ENCODE measurements at regions not wholly inside any gene's neighbourhood (a gene's known extent, or its start where the extent isn't known, plus 50 kb on each side); places are given as distances from the start of the nearest gene placed in this dataset.
"Not testable (repeated sequence)": the region's sequence is repeated elsewhere in the genome, so short reads cannot be mapped to it uniquely, and the experiment has no call there.

DNA sequence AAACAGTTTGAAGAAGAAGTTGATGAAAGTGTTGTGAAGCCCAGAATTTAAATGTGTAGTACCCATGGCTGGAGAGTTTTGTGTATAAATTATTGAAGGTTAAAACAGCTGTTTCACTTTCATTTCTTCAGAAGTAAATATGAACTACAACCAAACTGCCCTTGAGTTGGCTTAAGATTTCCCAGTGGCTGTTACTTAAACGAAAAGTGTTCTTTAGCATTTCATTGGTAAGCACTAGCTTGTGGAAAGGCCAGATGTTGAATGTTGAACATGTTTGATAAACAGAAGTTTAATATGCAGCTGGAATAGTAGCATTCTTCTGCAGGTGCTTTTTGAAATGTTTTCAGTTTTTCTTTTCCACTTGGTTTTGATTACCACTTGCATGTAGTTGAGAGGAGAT, 83.2 kb upstream of the TNRC6B start:
- peak; percentile 44 for DNase-seq (ENCODE audit: low spot score)
- TF ChIP-seq, protein P1, sequence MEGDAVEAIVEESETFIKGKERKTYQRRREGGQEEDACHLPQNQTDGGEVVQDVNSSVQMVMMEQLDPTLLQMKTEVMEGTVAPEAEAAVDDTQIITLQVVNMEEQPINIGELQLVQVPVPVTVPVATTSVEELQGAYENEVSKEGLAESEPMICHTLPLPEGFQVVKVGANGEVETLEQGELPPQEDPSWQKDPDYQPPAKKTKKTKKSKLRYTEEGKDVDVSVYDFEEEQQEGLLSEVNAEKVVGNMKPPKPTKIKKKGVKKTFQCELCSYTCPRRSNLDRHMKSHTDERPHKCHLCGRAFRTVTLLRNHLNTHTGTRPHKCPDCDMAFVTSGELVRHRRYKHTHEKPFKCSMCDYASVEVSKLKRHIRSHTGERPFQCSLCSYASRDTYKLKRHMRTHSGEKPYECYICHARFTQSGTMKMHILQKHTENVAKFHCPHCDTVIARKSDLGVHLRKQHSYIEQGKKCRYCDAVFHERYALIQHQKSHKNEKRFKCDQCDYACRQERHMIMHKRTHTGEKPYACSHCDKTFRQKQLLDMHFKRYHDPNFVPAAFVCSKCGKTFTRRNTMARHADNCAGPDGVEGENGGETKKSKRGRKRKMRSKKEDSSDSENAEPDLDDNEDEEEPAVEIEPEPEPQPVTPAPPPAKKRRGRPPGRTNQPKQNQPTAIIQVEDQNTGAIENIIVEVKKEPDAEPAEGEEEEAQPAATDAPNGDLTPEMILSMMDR (IDR thresholded peaks at IDR 0.05; ENCODE audit: extremely low read depth, missing control alignments): no peak

DNA sequence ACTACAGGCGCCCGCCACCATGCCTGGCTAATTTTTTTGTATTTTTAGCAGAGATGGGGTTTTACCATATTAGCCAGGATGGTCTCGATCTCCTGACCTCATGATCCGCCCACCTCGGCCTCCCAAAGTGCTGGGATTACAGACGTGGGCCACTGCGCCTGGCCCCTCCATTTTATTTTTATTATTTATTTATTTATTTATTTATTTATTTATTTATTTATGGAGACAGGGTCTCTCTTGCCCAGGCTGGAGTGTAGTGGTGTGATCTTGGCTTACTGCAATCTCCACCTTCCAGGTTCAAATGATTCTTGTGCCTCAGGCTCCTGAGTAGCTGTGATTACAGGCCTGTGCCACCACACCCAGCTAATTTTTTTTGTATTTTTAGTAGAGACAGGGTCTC, 77.8 kb upstream of the TNRC6B start:
- DNase-seq (ENCODE audit: low spot score): not testable (repeated sequence)

DNA sequence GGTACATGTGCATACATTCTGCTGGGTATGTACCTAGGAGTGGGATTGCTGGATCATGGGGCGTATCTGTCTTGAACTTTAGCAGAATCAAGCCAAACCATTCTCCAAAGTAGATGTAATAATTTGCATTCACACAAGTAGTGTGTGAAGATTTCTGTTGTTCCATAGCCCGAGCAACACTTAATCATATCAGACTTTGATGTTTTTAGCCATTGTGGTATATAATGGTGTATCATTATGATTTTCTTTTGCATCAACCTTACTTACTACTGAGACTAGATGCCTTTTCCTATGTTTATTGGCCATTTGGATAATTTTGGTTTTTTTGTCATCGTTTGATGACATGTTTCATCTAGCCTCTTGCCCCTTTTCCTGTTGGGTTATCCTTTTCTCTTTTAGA, 72.0 kb upstream of the TNRC6B start:
- no peak for DNase-seq (ENCODE audit: low spot score)
- TF ChIP-seq, protein P1 (IDR thresholded peaks at IDR 0.05; ENCODE audit: extremely low read depth, missing control alignments): no peak

DNA sequence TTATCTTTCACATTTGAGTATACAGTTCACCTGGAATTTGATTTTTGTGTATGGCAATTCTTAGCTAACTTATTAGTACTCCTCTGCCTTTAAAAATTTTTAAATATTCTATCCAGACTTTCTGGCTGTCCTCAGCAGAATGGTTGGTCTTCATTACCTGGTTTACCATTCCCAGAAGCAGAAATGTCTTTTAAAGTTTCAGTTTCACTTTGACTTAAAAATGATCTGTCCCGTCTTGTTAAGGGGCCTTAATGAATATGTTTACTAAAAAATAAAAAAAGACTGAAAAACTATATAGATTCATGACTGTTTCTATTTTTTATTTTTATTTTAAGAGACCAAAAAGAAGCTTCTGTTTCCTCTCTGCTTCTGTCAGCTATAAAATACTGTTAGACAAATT, 70.5 kb upstream of the TNRC6B start:
- TF ChIP-seq, protein P1 (IDR thresholded peaks at IDR 0.05; ENCODE audit: extremely low read depth, missing control alignments): no peak
- peak; percentile 45 for DNase-seq (ENCODE audit: low spot score)

DNA sequence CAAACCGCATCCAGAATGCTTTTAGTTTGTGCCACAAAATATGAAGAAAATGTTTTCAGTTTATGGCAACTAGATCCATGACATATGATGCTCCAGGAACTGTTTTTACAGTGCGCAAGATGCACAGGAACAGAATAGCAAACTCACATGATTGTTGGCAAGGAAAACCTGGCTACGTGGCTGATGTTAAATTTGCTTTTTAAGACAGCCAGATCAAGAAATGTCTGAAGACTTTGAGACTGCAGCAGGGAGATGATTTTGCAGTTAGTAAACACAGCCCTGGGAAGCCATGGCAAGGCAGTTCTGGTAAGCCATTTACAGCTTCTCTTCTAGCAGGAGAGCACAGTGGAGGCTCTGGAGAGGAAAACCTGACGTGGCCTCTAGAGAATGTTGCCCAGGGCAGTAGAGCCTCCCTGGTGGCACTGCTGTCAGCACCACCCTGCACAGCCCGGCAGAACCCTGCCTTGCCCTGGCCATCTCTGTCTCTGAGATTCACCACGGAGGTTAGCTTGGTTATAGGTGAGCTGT, 69.8 kb upstream of the TNRC6B start:
- DNase-seq (ENCODE audit: low spot score): no peak
- TF ChIP-seq, protein P1 (IDR thresholded peaks at IDR 0.05; ENCODE audit: extremely low read depth, missing control alignments): no peak

DNA sequence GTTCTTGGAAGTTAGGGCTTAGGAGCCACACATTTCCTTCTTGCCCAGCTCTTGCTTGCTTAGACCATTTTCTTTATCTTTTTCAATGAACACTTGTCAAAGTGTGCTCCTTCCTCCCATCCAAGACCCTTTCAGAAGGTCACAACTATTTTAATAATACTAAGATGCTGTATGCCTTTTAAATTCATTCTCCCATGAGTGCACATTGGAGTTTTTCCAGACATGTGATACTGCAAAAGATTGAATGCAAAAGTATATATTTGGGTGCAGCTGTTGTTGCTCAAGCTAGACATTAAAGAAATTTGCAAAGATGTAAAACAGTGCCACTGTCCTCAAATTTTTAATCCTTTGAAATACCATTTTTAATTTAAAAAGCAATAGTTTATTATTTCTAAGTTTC, 69.3 kb upstream of the TNRC6B start:
- TF ChIP-seq, protein P1 (IDR thresholded peaks at IDR 0.05; ENCODE audit: extremely low read depth, missing control alignments): no peak
- DNase-seq (ENCODE audit: low spot score): no peak

DNA sequence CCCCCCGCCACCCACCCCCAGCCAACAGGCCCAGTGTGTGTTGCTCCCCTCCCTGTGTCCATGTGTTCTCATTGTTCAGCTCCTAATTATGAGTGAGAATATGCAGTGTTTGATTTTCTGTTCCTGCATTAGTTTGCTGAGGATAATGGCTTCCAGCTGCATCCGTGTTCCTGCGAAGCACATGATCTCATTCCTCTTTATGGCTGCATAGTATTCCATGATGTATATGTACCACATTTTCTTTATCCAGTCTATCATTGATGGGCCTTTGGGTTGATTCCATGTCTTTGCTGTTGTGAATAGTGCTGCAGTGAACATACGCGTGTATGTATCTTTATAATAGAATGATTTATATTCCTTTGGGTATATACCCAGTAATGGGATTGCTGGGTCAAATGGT, 68.8 kb upstream of the TNRC6B start:
- DNase-seq (ENCODE audit: low spot score): not testable (repeated sequence)

DNA sequence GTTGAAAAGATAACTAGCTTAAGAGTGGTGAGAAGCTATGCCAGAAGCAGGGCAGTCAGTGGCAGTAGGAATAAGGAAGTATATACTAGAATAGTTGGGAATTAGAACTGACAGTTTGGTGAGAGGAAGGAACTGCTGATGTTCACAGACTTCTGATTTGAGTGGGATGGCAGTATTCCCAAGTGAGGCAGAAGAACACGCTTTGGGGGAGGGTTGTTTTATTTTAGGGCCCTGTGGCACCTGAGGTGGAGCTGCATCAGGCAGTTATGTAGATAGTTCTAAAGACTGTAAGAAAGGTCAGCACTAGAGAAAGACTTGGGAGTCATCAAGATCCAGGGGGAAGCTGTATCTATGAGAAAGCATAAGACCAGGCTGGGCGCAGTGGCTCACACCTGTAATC, 66.3 kb upstream of the TNRC6B start:
- DNase-seq (ENCODE audit: low spot score): no peak
- TF ChIP-seq, protein P1 (IDR thresholded peaks at IDR 0.05; ENCODE audit: extremely low read depth, missing control alignments): no peak

DNA sequence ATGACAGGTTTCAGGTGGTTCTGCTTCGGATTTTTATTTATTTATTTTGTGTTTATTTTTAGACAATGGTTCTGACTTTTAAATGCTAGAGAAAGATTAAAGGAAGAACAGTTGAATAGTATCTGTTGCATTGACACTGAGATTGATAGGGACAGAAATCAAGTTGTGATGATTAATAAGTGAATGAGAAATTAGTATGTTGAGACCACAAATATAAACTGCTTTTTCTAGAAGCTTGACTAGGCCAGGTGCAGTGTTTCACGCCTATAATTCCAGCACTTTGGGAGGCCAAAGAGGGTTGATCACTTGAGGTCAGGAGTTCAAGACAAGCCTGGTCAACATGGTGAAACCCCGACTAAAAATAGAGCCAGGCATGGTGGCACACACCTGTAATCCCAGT, 65.1 kb upstream of the TNRC6B start:
- no peak for DNase-seq (ENCODE audit: low spot score)
- TF ChIP-seq, protein P1 (IDR thresholded peaks at IDR 0.05; ENCODE audit: extremely low read depth, missing control alignments): no peak

Measured in GM20000 (cell line).